ENCODE measurements at regions not wholly inside any gene's neighbourhood (a gene's known extent, or its start where the extent isn't known, plus 50 kb on each side); places are given as distances from the start of the nearest gene placed in this dataset.

- TF ChIP-seq CTCF (IDR thresholded peaks at IDR 0.05), result no peak
- H3K27me3 Mint-ChIP-seq, result no peaks in the 10 kb centered on the region
- ChIA-PET CTCF (no interaction called here), POLR2A (no interaction called here)
- ATAC-seq (ENCODE audit: poor library complexity) (no peak), DNase-seq (no peak)
- H3K27ac Mint-ChIP-seq, result no peak overlapping the region
- Histone ChIP-seq H3K9me3 (ENCODE audit: control insufficient read depth in 1 of 2, insufficient read depth in 1 of 2, low read length in 2 of 2) (peaks cover 0 to 16% of the 10 kb centered on the region in 2 experiments), H3K36me3 (ENCODE audit: insufficient read depth, low read length) (no peaks in the 10 kb centered on the region), H3K4me1 (ENCODE audit: insufficient read depth, low read length) (no peaks in the 10 kb centered on the region), H3K27me3 (ENCODE audit: control insufficient read depth in 1 of 2, insufficient read depth in 2 of 2, low read length in 2 of 2) (no peaks in the 10 kb centered on the region), H3K27ac (ENCODE audit: low read depth in 1 of 2, low read length in 2 of 2) (no peak overlapping the region), H3K4me3 (ENCODE audit: low read length) (no peak overlapping the region)
- no peaks in the 10 kb centered on the region for H3K36me3 Mint-ChIP-seq (ENCODE audit: low read depth)
- H3K9me3 Mint-ChIP-seq, result no peaks in the 10 kb centered on the region
- H3K4me1 Mint-ChIP-seq (ENCODE audit: low read depth), result no peaks in the 10 kb centered on the region
- H3K4me3 Mint-ChIP-seq, result no peak overlapping the region
- intact Hi-C loops (cut with DNase I, micrococcal nuclease), result no loop called here
Observed at GRCh38 chr9:16099732-16100536, 547.1 kb downstream of the CCDC171 start.

GRCh38 chr9:16100537-16101091, 547.8 kb downstream of the CCDC171 start:
- CTCF ChIA-PET, result no interaction called here
- intact Hi-C loops (cut with DNase I, micrococcal nuclease), result no loop called here

GRCh38 chr9:16102154-16102553, 549.3 kb downstream of the CCDC171 start:
- intact Hi-C loops (cut with DNase I, micrococcal nuclease), result no loop called here
- Mint-ChIP-seq H3K4me3 (no peak overlapping the region), H3K27ac (no peak overlapping the region), H3K4me1 (ENCODE audit: low read depth) (no peaks in the 10 kb centered on the region), H3K9me3 (no peaks in the 10 kb centered on the region), H3K27me3 (no peaks in the 10 kb centered on the region), H3K36me3 (ENCODE audit: low read depth) (no peaks in the 10 kb centered on the region)
- TF ChIP-seq CTCF (IDR thresholded peaks at IDR 0.05), result no peak
- H3K4me1 ChIP-seq (ENCODE audit: insufficient read depth, low read length), result no peaks in the 10 kb centered on the region
- H3K27ac ChIP-seq (ENCODE audit: low read depth in 1 of 2, low read length in 2 of 2), result no peak overlapping the region
- H3K36me3 ChIP-seq (ENCODE audit: insufficient read depth, low read length), result no peaks in the 10 kb centered on the region
- H3K4me3 ChIP-seq (ENCODE audit: low read length), result no peak overlapping the region
- no peaks in the 10 kb centered on the region for H3K27me3 ChIP-seq (ENCODE audit: control insufficient read depth in 1 of 2, insufficient read depth in 2 of 2, low read length in 2 of 2)
- no peak for ATAC-seq (ENCODE audit: poor library complexity)
- no peak for DNase-seq
- peaks cover 0 to 16% of the 10 kb centered on the region in 2 experiments for H3K9me3 ChIP-seq (ENCODE audit: control insufficient read depth in 1 of 2, insufficient read depth in 1 of 2, low read length in 2 of 2)
- ChIA-PET POLR2A (no interaction called here), CTCF (no interaction called here)

More at GRCh38 chr9:16100537-16101091, 547.8 kb downstream of the CCDC171 start:
- H3K9me3 Mint-ChIP-seq, result no peaks in the 10 kb centered on the region
- Histone ChIP-seq H3K9me3 (ENCODE audit: control insufficient read depth in 1 of 2, insufficient read depth in 1 of 2, low read length in 2 of 2) (peaks cover 0 to 16% of the 10 kb centered on the region in 2 experiments), H3K27me3 (ENCODE audit: control insufficient read depth in 1 of 2, insufficient read depth in 2 of 2, low read length in 2 of 2) (no peaks in the 10 kb centered on the region), H3K27ac (ENCODE audit: low read depth in 1 of 2, low read length in 2 of 2) (no peak overlapping the region), H3K36me3 (ENCODE audit: insufficient read depth, low read length) (no peaks in the 10 kb centered on the region), H3K4me3 (ENCODE audit: low read length) (no peak overlapping the region), H3K4me1 (ENCODE audit: insufficient read depth, low read length) (no peaks in the 10 kb centered on the region)
- no peak for DNase-seq
- H3K4me1 Mint-ChIP-seq (ENCODE audit: low read depth), result no peaks in the 10 kb centered on the region
- POLR2A ChIA-PET, result no interaction called here
- no peaks in the 10 kb centered on the region for H3K36me3 Mint-ChIP-seq (ENCODE audit: low read depth)
- TF ChIP-seq CTCF (IDR thresholded peaks at IDR 0.05), result no peak
- no peak overlapping the region for H3K27ac Mint-ChIP-seq
- no peaks in the 10 kb centered on the region for H3K27me3 Mint-ChIP-seq
- ATAC-seq (ENCODE audit: poor library complexity), result no peak
- no peak overlapping the region for H3K4me3 Mint-ChIP-seq

All from CD4-positive, alpha-beta T cell (primary cell).